ENCODE measurements at regions not wholly inside any gene's neighbourhood (a gene's known extent, or its start where the extent isn't known, plus 50 kb on each side); places are given as distances from the start of the nearest gene placed in this dataset.

DNA sequence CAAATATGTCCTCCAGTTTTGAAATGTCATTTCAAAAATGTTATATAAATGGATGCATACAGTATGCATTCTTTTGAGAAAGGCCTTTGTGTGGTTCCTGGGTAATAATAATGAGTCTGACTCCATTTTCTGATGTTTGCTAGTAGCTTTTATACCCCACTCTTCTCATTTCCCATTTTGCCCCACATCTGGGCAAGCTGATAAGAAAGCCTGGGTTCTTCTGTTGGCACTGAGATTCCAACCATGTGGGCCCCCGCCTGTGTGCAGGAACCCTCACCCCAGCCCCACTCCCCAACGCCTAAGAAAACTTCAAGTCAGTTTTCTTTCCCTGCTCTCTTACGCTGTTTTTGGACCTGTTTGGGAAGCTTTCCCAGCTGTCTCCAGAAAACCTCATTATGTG lies 89.4 kb downstream of the SNX18 start (continued):
- TF ChIP-seq, protein P1, sequence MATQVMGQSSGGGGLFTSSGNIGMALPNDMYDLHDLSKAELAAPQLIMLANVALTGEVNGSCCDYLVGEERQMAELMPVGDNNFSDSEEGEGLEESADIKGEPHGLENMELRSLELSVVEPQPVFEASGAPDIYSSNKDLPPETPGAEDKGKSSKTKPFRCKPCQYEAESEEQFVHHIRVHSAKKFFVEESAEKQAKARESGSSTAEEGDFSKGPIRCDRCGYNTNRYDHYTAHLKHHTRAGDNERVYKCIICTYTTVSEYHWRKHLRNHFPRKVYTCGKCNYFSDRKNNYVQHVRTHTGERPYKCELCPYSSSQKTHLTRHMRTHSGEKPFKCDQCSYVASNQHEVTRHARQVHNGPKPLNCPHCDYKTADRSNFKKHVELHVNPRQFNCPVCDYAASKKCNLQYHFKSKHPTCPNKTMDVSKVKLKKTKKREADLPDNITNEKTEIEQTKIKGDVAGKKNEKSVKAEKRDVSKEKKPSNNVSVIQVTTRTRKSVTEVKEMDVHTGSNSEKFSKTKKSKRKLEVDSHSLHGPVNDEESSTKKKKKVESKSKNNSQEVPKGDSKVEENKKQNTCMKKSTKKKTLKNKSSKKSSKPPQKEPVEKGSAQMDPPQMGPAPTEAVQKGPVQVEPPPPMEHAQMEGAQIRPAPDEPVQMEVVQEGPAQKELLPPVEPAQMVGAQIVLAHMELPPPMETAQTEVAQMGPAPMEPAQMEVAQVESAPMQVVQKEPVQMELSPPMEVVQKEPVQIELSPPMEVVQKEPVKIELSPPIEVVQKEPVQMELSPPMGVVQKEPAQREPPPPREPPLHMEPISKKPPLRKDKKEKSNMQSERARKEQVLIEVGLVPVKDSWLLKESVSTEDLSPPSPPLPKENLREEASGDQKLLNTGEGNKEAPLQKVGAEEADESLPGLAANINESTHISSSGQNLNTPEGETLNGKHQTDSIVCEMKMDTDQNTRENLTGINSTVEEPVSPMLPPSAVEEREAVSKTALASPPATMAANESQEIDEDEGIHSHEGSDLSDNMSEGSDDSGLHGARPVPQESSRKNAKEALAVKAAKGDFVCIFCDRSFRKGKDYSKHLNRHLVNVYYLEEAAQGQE (IDR thresholded peaks at IDR 0.05; ENCODE audit: low read depth, low read length): no peak
- TF ChIP-seq PBX3 (IDR thresholded peaks at IDR 0.05): no peak

DNA sequence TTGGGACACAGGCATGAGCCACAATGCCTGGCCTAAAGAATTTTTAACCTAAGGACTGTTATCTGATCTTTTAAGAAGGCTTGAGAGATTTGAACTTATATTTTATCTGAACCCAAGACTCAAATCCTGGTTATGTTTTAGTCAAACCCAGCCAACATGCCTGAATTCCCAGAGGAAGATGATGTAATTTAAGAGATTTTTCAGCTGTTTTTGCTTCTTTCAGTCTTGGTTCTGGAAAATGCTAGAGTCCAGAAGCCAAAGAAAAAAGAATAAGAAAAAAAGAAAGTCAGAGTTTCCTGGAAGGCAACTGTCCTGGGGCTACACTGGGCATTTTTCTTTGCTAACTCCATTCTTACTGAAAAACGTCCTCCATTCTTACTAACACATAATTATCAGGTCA lies 85.8 kb downstream of the SNX18 start:
- no peaks in the 10 kb centered on the region for H3K79me2 ChIP-seq (ENCODE audit: insufficient read depth)
- H3K27ac ChIP-seq (ENCODE audit: low read depth in 2 of 2, low read length in 1 of 2): no peak overlapping the region
- no peaks in the 10 kb centered on the region; a peak in 1 of 4 replicates for H3K4me1 ChIP-seq (ENCODE audit: control insufficient read depth in 1 of 2, insufficient read depth in 2 of 2, low read depth in 1 of 2, low read length in 1 of 2)
- ChIA-PET CTCF (interaction anchor here (1.2 kb wide), 1 partner anchor 87 kb away, joined by 3 read pairs; no protein-coding TSS in a partner anchor), POLR2A (no interaction called here)
- no peak overlapping the region for H2AFZ ChIP-seq (ENCODE audit: low read depth)
- no peaks in the 10 kb centered on the region for H3F3A ChIP-seq (replicated peaks; ENCODE audit: insufficient read depth)
- H3K4me2 ChIP-seq: no peak overlapping the region
- H3K4me3 ChIP-seq (ENCODE audit: low read depth in 2 of 2, low read length in 1 of 2): no peak overlapping the region
- WGBS (ENCODE audit: low lambda C conversion rate): 0% methylated on average over 1 of the region's 1 CpG
- no peaks in the 10 kb centered on the region for H4K20me1 ChIP-seq (ENCODE audit: insufficient read depth)
- DNase-seq: no peak
- no peaks in the 10 kb centered on the region; the same call in 1 of the 2 replicates for H3K27me3 ChIP-seq (ENCODE audit: insufficient read depth)
- H3K9ac ChIP-seq: no peak overlapping the region
- no peaks in the 10 kb centered on the region for H3K36me3 ChIP-seq (replicated peaks in 1 of 2; ENCODE audit: control insufficient read depth in 1 of 2, insufficient read depth in 2 of 2, low read length in 1 of 2)
- H3K9me2 ChIP-seq: no peaks in the 10 kb centered on the region
- no peaks in the 10 kb centered on the region for H3K9me3 ChIP-seq
- TF ChIP-seq ELF1 (IDR thresholded peaks at IDR 0.05) (no peak), FOSL2 (IDR thresholded peaks at IDR 0.05; ENCODE audit: borderline replicate concordance, low read depth) (no peak), MEF2A (IDR thresholded peaks at IDR 0.05; ENCODE audit: borderline replicate concordance, low read depth) (no peak), NFIC (IDR thresholded peaks at IDR 0.05; ENCODE audit: borderline replicate concordance) (no peak), FOXM1 (IDR thresholded peaks at IDR 0.05; ENCODE audit: low read depth) (no peak), PBX3 (IDR thresholded peaks at IDR 0.05) (no peak), RAD21 (IDR thresholded peaks at IDR 0.05; ENCODE audit: low read length) (no peak)
- TF ChIP-seq, protein P2, sequence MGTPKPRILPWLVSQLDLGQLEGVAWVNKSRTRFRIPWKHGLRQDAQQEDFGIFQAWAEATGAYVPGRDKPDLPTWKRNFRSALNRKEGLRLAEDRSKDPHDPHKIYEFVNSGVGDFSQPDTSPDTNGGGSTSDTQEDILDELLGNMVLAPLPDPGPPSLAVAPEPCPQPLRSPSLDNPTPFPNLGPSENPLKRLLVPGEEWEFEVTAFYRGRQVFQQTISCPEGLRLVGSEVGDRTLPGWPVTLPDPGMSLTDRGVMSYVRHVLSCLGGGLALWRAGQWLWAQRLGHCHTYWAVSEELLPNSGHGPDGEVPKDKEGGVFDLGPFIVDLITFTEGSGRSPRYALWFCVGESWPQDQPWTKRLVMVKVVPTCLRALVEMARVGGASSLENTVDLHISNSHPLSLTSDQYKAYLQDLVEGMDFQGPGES (IDR thresholded peaks at IDR 0.05; ENCODE audit: low read depth, low read length): no peak

Measured in SK-N-SH (cell line).